Liver (tissue), 3 donors: ENCODE measurements at regions not wholly inside any gene's neighbourhood (a gene's known extent, or its start where the extent isn't known, plus 50 kb on each side); places are given as distances from the start of the nearest gene placed in this dataset.

Experiments
- CTCF ChIP-seq: fragments of 150-350 bp; IDR thresholded peaks from 2 replicates; pipeline ENCODE4 v1.5.1; 2017; ENCODE audit warnings: improper control_type of control experiment, low read depth, low read length; ENCODE audit not compliant: missing input control
- RXRA ChIP-seq, 2 donors: IDR thresholded peaks; 2 replicates each; pipeline ENCODE4 v1.6.1; 2017 to 2018; ENCODE audit warnings: antibody characterized with exemption in 2 of 2, mild to moderate bottlenecking in 1 of 2
- YY1 ChIP-seq: IDR thresholded peaks from 2 replicates; pipeline ENCODE4 v1.6.1; 2016; ENCODE audit warnings: antibody characterized with exemption, mild to moderate bottlenecking
- donor health status: healthy.
- donor health status: healthy.

GRCh38 chr2:19807346-19807745 is 94.4 kb downstream of the TTC32 start:
- TF ChIP-seq YY1, result no peak
- TF ChIP-seq CTCF, result no peak
- no peak for TF ChIP-seq RXRA (IDR thresholded peaks at IDR 0.05)
